ENCODE measurements at regions not wholly inside any gene's neighbourhood (a gene's known extent, or its start where the extent isn't known, plus 50 kb on each side); places are given as distances from the start of the nearest gene placed in this dataset.

DNA sequence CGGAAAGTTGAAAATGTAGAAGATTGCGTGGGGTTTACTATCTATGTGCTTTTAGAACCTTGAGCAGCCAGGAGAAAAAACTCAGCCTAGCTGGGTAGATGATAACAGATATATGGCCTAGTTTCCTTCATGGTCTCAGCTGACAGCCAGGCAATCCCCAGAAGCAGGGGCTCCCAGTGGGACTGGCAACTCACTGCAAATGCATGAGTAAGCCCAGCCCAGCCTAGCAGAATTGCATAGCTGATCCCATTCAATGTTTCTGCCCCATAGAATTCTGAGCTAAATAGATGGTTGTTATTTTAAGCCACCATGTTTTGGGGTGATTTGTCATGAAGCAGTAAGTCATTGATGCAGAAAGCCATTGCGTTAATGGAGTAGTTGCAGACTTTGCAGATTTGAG, 108.5 kb downstream of the ERCC5 start:
- H3K36me3 Mint-ChIP-seq (ENCODE audit: insufficient read depth) = no peaks in the 10 kb centered on the region
- DNase-seq = no peak
- H3K4me3 Mint-ChIP-seq = no peak overlapping the region
- no peaks in the 10 kb centered on the region for H3K4me1 Mint-ChIP-seq (ENCODE audit: low read depth in 2 of 2)
- ATAC-seq (replicated peaks) = no peak
- H3K27me3 Mint-ChIP-seq = peaks cover 15 to 19% of the 10 kb centered on the region in 2 donors
- H3K27ac Mint-ChIP-seq = no peak overlapping the region
- H3K9me3 Mint-ChIP-seq = no peaks in the 10 kb centered on the region

DNA sequence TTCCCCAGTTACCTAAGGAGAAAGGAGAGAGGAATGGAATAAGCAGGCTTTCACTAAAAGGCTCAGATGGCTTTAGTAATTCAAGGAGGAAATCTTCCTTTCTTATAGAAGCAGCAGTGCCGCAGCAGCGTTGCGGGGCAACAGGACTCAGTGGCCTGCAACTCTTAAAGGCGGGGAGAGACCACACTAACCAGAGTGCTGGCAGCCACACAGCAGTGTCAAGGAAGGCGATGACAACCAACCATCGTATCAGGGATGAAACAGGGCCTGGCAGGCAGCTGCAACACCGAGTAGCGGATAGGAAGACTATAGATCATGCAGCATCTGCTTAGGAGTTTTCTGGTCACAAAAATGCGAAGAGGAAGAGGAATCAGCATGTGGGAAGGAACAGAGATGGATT, 106.0 kb downstream of the ERCC5 start:
- DNase-seq (no peak), ATAC-seq (replicated peaks) (no peak)
- H3K27ac Mint-ChIP-seq = no peak overlapping the region
- H3K27me3 Mint-ChIP-seq = peaks cover 29 to 31% of the 10 kb centered on the region in 2 donors
- no peak overlapping the region for H3K4me3 Mint-ChIP-seq
- H3K4me1 Mint-ChIP-seq (ENCODE audit: low read depth in 2 of 2) = no peaks in the 10 kb centered on the region
- H3K36me3 Mint-ChIP-seq (ENCODE audit: insufficient read depth) = no peaks in the 10 kb centered on the region
- no peaks in the 10 kb centered on the region for H3K9me3 Mint-ChIP-seq

DNA sequence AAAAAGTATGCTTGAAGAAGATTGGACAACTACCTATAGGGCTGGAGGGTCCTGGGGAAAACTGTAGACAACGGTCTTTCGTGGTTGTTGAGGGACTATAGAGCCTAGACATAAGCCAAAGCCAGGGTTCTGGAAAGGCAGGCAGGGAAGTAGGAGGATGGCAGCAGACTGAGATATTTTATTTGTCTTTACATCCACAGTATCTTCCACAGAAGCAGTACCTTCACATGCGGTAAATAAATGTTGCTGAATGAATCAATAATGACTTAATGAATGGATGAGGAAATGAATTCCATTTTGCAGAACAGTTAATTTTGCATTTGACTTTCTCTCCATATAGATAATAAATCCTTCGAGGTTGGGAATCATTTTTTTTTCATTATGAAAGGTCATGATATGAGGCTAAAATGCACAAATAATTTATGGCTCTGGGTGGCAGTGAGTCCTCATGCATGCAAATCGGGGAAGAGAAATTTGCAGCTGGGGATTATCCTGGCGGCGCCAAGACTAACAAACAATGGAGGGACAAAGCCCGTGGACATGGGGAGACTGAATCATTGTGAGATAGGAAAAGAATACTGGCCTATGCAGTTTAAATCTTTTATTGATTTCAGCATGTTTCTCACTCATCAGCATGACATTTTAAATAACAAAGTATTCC, 102.0 kb downstream of the ERCC5 start:
- H3K9me3 Mint-ChIP-seq = peaks cover 2 to 5% of the 10 kb centered on the region in 2 donors
- H3K27ac Mint-ChIP-seq = no peak overlapping the region
- ATAC-seq (replicated peaks) (no peak), DNase-seq (no peak)
- H3K4me3 Mint-ChIP-seq = no peak overlapping the region
- no peaks in the 10 kb centered on the region for H3K36me3 Mint-ChIP-seq (ENCODE audit: insufficient read depth)
- no peaks in the 10 kb centered on the region for H3K4me1 Mint-ChIP-seq (ENCODE audit: low read depth in 2 of 2)
- peaks cover 35 to 48% of the 10 kb centered on the region in 2 donors for H3K27me3 Mint-ChIP-seq

DNA sequence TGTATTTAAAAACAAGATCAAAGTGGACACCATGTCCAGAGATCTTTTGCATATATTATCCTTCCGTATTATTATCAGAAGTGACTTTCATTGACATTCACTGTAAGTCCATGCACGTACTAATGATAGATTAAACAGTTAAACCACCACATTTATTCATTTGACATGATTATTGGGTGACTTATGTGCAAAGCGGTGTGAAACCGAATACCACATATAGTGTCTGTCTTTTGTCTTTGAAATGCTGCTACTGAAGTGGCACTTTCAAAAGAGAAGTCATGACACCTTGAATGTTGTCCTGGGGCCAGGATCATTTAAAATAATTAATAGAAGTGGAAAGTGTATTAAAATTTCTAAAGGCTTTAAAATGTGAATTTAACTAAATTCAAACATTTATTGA, 100.1 kb downstream of the ERCC5 start:
- Mint-ChIP-seq H3K27me3 (peaks cover 27 to 50% of the 10 kb centered on the region in 2 donors), H3K27ac (no peak overlapping the region), H3K9me3 (peaks cover 5 to 11% of the 10 kb centered on the region in 2 donors), H3K4me3 (no peak overlapping the region), H3K36me3 (ENCODE audit: insufficient read depth) (no peaks in the 10 kb centered on the region), H3K4me1 (ENCODE audit: low read depth in 2 of 2) (no peaks in the 10 kb centered on the region)
- ATAC-seq (replicated peaks) (no peak), DNase-seq (no peak)

DNA sequence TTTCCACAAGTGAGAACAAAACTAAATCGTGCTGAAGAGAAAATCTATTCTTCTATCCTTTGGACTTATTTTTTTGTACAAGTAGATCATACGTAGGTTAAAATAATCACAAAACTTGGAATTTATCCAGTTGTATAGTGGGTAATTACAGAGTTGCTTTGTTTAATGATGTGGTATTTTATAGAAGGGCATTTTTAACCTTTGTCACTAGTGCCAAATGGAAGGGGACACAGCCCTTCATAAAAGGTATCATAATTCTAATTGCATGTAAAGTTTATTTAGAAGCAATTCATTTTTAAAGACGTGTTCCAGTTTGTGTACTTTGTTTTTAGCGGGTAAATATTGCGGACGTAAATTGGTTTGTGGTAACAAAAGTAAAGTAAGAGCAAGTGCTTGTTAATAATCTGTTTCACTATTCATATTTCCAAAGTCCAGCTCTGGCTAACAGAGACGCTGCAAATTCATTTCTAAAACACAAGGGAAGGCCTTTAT, 99.5 kb downstream of the ERCC5 start:
- Mint-ChIP-seq H3K9me3 (peaks cover 5 to 11% of the 10 kb centered on the region in 2 donors), H3K36me3 (ENCODE audit: insufficient read depth) (no peaks in the 10 kb centered on the region), H3K27me3 (peaks cover 27 to 52% of the 10 kb centered on the region in 2 donors), H3K4me1 (ENCODE audit: low read depth in 2 of 2) (no peaks in the 10 kb centered on the region), H3K4me3 (no peak overlapping the region), H3K27ac (no peak overlapping the region)
- DNase-seq (no peak), ATAC-seq (replicated peaks) (no peak)

DNA sequence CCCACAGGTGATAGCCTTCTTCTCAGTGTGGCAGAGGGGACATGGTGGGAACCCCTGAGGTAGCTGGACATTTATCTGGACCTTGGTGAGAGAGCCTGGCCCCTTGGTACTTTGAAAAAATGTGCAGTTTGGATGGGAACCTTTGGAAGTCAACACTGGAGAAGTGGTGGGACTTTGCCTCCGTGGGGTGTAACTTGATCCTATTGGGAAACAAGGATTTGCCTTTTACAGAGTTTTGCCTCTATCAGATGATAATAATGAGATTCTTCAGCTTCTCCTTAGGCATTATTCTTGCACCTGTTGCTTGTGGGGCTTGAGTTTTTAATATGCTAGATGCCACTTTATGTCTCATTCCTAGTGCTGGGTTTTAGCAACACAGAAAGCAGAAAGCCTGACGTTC, 99.0 kb downstream of the ERCC5 start:
- no peak for ATAC-seq (replicated peaks)
- no peak for DNase-seq
- no peaks in the 10 kb centered on the region for H3K36me3 Mint-ChIP-seq (ENCODE audit: insufficient read depth)
- no peak overlapping the region for H3K4me3 Mint-ChIP-seq
- no peak overlapping the region for H3K27ac Mint-ChIP-seq
- peaks cover 33 to 57% of the 10 kb centered on the region in 2 donors for H3K27me3 Mint-ChIP-seq
- H3K9me3 Mint-ChIP-seq = peaks cover 6 to 11% of the 10 kb centered on the region in 2 donors
- no peaks in the 10 kb centered on the region for H3K4me1 Mint-ChIP-seq (ENCODE audit: low read depth in 2 of 2)

DNA sequence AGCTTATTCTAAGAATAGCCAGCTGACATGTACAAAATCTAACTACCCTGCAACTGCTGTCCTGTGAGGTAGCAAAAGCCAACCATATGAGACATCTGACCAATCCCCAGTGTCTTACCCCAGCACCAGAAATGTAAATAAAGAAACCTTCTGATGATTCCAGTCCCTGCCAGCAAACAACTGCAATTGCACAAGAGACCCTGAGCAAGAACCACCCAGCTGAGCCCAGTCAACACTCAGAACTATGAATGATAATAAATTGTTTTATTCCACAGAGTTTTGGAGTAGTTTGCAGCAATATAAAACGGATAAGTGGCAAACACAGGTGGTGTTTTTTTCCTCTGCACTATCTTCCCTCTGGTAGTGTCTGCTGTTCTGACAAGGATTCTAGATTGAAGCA, 94.9 kb downstream of the ERCC5 start:
- DNase-seq (no peak), ATAC-seq (replicated peaks) (no peak)
- no peak overlapping the region for H3K27ac Mint-ChIP-seq
- H3K36me3 Mint-ChIP-seq (ENCODE audit: insufficient read depth) = no peaks in the 10 kb centered on the region
- H3K4me1 Mint-ChIP-seq (ENCODE audit: low read depth in 2 of 2) = no peaks in the 10 kb centered on the region
- peaks cover 28 to 60% of the 10 kb centered on the region in 2 donors for H3K27me3 Mint-ChIP-seq
- H3K9me3 Mint-ChIP-seq = peaks cover 6 to 11% of the 10 kb centered on the region in 2 donors
- no peak overlapping the region for H3K4me3 Mint-ChIP-seq

DNA sequence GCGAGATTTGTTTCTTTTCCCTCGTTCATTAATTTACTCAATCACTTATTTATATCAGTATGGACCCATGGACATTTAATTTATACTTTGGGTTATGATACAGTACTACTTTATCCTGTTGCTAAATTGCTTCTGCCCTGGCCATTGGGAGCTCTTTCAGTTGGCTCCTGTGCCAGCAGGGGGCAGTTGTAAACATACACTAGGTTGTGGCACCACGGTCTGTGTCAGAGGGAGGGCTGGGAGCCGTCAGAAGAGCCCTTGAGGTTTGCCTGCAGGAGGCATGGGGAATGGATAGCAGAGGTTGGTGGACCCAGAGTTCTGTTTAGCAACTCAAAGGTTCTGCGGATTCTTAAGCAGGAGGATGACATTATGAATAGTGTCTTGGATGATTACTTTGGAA, 94.3 kb downstream of the ERCC5 start:
- no peak overlapping the region for H3K4me3 Mint-ChIP-seq
- DNase-seq (no peak), ATAC-seq (replicated peaks) (no peak)
- H3K36me3 Mint-ChIP-seq (ENCODE audit: insufficient read depth) = no peaks in the 10 kb centered on the region
- peaks cover 6 to 11% of the 10 kb centered on the region in 2 donors for H3K9me3 Mint-ChIP-seq
- no peak overlapping the region for H3K27ac Mint-ChIP-seq
- H3K27me3 Mint-ChIP-seq = peaks cover 27 to 56% of the 10 kb centered on the region in 2 donors
- H3K4me1 Mint-ChIP-seq (ENCODE audit: low read depth in 2 of 2) = no peaks in the 10 kb centered on the region

DNA sequence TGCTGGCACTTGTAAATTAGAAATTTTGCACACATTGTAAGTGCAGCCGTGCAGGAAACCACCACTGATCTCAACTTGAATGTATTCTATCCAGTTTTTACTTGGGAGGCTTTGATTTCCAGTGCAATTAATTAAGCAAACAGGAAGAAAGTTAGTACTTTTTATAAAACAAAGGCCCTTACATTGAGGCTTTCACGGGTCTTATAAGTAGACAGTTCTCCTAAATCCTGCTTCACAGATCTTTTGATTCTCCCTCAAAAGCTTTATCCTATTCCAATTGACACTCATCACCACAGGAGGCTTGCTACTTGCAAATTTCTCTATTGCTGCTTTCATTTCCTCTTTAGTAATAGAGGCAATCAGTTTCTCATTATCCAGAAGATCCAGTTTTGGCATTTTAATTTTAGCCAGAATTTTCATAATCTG, 90.1 kb downstream of the ERCC5 start:
- no peak overlapping the region for H3K4me3 Mint-ChIP-seq

DNA sequence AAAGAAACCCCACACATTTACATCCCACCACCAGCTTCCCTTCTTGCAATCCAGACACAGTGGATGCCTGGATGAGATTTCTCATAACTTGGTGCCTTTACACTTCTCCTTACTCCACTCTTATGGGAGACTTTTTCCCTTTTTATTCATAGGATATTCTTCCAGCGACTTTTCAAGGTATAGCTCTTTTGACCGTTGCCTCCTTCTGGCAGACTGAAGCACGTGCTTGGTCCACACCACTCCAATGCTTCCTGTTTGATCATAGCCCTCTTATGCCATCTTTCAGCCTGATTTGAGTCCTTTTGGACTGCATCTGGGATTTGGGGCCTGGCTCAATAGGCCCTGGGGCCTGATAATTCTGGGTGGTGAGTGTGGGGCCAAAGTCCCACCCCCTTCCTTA, 87.7 kb downstream of the ERCC5 start:
- Mint-ChIP-seq H3K4me3 (no peak overlapping the region), H3K4me1 (ENCODE audit: low read depth in 2 of 2) (peaks cover 0 to 3% of the 10 kb centered on the region in 2 donors), H3K9me3 (no peaks in the 10 kb centered on the region), H3K27me3 (peaks cover 29 to 37% of the 10 kb centered on the region in 2 donors), H3K27ac (no peak overlapping the region), H3K36me3 (ENCODE audit: insufficient read depth) (no peaks in the 10 kb centered on the region)
- no peak for ATAC-seq (replicated peaks)
- no peak for DNase-seq

More for the DNA sequence above, 90.1 kb downstream of the ERCC5 start:
- Mint-ChIP-seq H3K9me3 (peaks cover 0 to 2% of the 10 kb centered on the region in 2 donors), H3K36me3 (ENCODE audit: insufficient read depth) (no peaks in the 10 kb centered on the region), H3K27ac (no peak overlapping the region), H3K4me1 (ENCODE audit: low read depth in 2 of 2) (peaks cover 0 to 3% of the 10 kb centered on the region in 2 donors), H3K27me3 (peaks cover 28 to 41% of the 10 kb centered on the region in 2 donors)
- no peak for DNase-seq
- no peak for ATAC-seq (replicated peaks)

DNA sequence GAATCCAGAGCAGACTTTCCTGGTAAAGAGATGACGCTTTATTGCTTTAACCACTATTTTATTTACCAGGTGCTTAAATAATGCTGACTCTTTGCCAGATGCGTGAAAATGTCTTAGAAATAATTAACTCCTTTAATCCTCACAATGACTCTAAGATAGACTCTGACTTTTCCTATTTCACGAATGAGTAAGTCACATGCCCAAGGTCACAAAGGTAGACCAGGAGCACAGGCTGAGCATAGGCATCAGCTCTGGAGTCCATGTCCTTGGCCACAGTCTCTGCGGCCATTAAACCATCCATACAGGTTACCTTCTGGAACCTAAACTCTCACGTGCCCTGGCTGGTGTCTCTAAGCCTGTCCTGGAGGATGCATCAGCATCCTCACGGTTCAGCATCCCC, 87.3 kb downstream of the ERCC5 start:
- no peak overlapping the region for H3K27ac Mint-ChIP-seq
- no peak overlapping the region for H3K4me3 Mint-ChIP-seq
- H3K9me3 Mint-ChIP-seq = no peaks in the 10 kb centered on the region
- H3K4me1 Mint-ChIP-seq (ENCODE audit: low read depth in 2 of 2) = peaks cover 0 to 3% of the 10 kb centered on the region in 2 donors
- no peak for ATAC-seq (replicated peaks)
- DNase-seq = no peak
- H3K27me3 Mint-ChIP-seq = peaks cover 25 to 34% of the 10 kb centered on the region in 2 donors
- no peaks in the 10 kb centered on the region for H3K36me3 Mint-ChIP-seq (ENCODE audit: insufficient read depth)

DNA sequence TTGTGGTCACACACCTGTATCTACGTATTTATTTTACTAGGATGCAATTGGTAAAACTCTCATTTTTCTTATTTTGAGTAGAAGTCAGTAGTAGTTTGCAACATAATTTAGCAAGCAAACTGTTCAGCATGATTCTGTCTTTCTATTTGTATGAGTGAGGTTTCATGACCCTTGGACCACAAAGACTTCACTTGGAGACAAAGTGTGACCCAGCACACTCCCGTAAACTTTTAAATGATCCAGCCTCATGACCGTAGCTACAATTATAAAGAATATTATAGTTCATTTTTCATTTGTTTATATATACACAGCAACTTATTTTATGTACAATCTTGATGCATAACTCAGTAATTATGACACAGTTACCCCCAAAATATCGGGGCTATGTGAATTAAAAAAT, 86.5 kb downstream of the ERCC5 start:
- no peak for DNase-seq
- no peak for ATAC-seq (replicated peaks)
- H3K36me3 Mint-ChIP-seq (ENCODE audit: insufficient read depth) = no peaks in the 10 kb centered on the region
- H3K27ac Mint-ChIP-seq = no peak overlapping the region
- no peaks in the 10 kb centered on the region for H3K9me3 Mint-ChIP-seq
- no peak overlapping the region for H3K4me3 Mint-ChIP-seq
- peaks cover 25 to 34% of the 10 kb centered on the region in 2 donors for H3K27me3 Mint-ChIP-seq
- peaks cover 0 to 3% of the 10 kb centered on the region in 2 donors for H3K4me1 Mint-ChIP-seq (ENCODE audit: low read depth in 2 of 2)

DNA sequence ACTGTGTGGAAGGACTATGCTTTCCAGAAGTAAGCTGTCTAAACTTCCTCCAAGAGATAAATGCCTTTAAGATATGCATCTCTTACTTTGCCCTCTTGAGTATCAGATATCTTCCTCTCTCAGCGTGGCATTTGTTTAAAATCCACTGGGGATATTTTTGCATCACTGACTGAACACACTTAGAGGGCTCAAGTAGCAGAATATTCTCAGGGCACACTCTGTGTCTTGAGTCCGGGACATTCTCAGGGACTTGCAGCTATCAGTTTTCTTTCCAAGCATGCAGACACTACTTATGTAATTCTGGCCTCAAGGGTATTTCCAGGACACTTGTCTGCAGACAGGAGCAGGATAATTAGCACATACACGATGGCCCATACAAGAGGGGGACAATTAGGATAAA, 84.7 kb downstream of the ERCC5 start:
- ATAC-seq (replicated peaks) (no peak), DNase-seq (no peak)
- Mint-ChIP-seq H3K4me3 (no peak overlapping the region), H3K36me3 (ENCODE audit: insufficient read depth) (no peaks in the 10 kb centered on the region), H3K27me3 (peaks cover 28 to 49% of the 10 kb centered on the region in 2 donors), H3K4me1 (ENCODE audit: low read depth in 2 of 2) (peaks cover 0 to 3% of the 10 kb centered on the region in 2 donors), H3K9me3 (peaks cover 0 to 2% of the 10 kb centered on the region in 2 donors), H3K27ac (no peak overlapping the region)

DNA sequence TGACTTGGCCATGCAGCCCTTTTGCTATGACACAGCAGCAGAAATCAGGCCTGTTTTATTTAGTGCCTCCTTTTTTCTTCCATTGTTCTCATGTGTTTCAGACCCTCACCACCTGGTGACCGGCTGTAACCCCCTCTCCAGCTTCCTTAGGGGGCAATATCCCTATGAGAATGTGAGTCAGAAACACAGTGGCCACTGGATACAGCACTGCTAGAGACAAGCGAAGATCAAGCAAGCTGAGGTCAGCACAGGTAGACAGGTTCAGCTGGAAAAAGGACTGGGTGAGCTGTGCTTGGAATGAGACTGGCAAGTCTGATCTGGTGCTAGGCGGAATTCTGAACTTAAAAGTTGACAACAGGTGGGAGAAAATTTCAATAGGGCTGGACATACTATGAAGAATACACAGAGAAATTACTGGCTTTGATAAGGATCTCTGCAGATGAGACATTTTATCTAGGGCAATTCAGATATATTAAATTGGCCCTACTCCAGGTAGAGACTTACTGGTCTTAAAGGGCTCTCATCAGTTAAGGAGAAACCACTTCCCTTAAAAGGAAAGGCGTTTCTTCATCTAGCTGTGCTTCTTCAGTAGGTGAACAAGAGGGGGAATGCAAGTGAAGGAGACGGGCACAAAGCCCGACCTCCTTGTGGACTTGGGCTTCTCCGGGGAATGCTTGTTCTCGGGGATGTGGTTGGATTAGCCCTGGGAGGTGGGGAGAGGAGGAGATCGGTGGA, 83.3 kb downstream of the ERCC5 start:
- Mint-ChIP-seq H3K27me3 (peaks cover 34 to 48% of the 10 kb centered on the region in 2 donors), H3K27ac (no peak overlapping the region), H3K36me3 (ENCODE audit: insufficient read depth) (no peaks in the 10 kb centered on the region), H3K4me3 (no peak overlapping the region), H3K4me1 (ENCODE audit: low read depth in 2 of 2) (peaks cover 0 to 3% of the 10 kb centered on the region in 2 donors), H3K9me3 (peaks cover 0 to 6% of the 10 kb centered on the region in 2 donors)
- DNase-seq (no peak), ATAC-seq (replicated peaks) (no peak)
